GM18873 (cell line): ENCODE measurements at regions not wholly inside any gene's neighbourhood (a gene's known extent, or its start where the extent isn't known, plus 50 kb on each side); places are given as distances from the start of the nearest gene placed in this dataset.
"Not testable (repeated sequence)": the region's sequence is repeated elsewhere in the genome, so short reads cannot be mapped to it uniquely, and the experiment has no call there.

Experiments
- ATAC-seq: cut with Tn5 transposase; IDR thresholded peaks from one replicate; pipeline ENCODE4 v1.9.1; 2021; ENCODE audit warnings: mild to moderate bottlenecking, moderate library complexity, moderate number of reproducible peaks; ENCODE audit not compliant: unreplicated experiment, low FRiP score

GRCh38 chr3:75305901-75306300 is 358.2 kb upstream of the FRG2C start:
- no peak for ATAC-seq

DNA sequence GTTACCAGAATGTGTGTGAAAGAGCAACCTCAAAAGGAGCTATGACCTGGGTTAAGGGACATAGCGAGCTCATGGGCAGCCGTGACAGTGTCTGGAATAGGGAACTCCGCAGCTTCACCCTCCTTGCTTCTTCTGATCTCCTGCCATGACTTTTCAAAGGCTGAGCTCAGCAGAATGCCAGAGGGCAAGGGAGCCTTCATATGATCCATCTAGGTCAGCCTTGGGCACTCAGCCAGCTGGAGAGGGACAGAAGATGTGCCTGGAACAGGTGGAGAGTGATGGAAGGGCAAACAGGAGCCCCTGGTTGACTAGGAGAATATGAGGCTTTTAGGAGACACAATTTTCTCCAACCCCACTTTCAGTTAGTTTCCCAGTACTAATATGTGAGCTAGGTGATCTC is 352.8 kb upstream of the FRG2C start:
- not testable (repeated sequence) for ATAC-seq

GRCh38 chr3:75312469-75312868 is 351.7 kb upstream of the FRG2C start:
- not testable (repeated sequence) for ATAC-seq

DNA sequence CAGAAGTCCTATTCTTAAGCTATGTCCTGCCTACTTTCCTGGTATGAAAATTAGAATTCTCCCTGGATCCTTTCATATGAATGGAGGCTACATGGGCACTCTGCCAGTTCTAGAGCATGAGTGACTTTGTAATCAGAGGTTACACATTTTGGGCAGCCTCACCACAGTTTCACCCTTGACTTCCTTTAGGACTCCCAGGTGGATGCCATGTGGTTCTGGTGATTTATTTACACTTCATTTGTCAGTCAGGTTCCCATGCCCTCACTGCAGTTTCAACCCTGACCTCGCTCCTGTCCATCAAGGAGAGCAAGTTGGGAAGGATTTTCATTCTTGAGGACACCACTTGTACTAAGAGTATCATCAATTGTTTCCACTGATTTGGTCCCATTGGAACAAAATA is 344.4 kb upstream of the FRG2C start:
- not testable (repeated sequence) for ATAC-seq

DNA sequence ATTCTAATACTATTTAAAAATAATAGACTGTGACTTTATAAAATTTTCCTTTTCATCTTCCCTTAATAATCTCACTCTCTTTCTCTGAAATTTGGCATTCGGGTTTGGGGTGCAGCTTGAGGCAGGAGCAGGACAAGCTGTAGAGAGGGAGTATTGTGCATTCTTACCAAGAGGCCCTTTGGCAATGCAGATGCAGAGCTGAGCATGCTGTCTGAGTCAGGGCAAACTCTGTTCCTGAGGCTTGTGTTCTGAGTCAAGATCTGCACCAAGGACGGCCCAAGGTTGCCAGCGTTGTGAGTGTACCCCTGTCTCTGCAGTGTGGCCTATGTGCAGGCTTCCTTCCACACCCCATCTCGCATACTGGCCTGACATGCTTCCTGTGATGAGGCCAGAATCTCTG is 343.8 kb upstream of the FRG2C start:
- ATAC-seq = no peak

- no peak for ATAC-seq
These were observed 343.1 kb upstream of the FRG2C start for GRCh38 chr3:75321060-75321459.

DNA sequence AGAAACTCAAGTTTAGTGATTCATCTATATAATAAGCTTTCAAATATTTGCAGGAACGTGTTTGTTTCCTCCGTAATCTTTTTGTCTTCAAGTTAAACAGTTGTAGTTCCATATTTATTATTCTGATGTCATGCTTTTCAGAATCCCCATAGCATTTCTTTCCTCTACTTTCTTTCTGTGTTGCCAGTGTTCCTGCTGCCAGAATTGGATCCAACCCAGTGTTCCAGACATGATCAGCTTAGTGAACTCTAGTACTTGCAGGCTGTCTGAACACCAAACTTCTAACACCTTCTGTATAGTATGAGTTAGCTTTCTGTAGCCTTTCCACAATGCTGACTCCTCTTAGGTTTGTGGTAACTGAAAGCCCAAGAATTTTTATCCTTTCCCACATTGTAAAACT is 340.2 kb upstream of the FRG2C start:
- not testable (repeated sequence) for ATAC-seq

DNA sequence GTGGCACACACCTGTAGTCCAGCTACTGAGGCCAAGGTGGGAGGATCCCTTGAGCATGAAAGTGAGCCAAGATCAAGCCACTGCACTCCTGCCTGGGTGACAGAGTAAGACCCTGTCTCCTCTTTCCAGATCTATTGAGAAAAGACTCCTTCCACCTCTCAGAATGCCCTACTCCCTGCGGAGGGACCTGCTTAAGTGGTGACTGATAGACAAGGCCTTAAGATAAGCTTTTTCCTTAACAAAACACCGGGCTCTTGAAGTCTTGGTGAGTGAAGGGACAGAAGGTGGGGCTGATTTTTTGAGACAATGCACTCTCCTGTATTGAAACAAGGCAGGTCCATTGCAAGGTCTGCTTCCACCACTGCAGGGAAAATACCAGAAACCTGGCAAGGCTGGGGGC is 338.4 kb upstream of the FRG2C start:
- no peak for ATAC-seq

- ATAC-seq = no peak
These were observed 336.7 kb upstream of the FRG2C start for GRCh38 chr3:75327453-75327852.

DNA sequence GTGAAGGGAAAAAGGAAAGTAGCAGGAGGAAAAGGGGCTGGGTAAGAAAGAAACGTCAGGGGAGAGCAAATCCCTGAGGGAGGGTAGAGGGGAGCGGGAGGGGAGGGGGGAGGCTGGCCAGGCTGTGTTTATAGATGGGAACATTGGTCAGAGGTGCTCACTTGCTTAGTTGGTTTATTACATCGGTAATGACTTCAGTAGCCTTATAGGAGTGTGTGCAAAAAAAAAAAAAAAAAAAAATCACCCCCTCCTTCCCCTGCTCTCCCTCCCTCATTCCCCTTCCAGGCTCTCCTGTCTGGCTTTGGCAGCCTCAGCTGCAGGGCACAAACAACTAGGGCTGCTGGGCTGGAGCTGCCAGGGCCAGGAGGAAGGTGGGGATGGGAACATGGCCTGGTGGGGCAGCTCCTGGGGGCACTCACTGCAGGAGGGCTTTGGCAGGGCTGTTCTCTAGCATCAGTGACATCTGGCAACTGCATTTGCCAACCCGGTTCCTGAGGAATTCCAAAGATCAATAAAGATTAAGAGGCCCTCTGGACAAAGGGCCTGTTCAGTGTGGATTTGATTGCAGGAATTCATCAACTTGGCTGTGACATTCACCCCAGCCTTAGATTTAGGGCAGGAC is 334.5 kb upstream of the FRG2C start:
- no peak for ATAC-seq

DNA sequence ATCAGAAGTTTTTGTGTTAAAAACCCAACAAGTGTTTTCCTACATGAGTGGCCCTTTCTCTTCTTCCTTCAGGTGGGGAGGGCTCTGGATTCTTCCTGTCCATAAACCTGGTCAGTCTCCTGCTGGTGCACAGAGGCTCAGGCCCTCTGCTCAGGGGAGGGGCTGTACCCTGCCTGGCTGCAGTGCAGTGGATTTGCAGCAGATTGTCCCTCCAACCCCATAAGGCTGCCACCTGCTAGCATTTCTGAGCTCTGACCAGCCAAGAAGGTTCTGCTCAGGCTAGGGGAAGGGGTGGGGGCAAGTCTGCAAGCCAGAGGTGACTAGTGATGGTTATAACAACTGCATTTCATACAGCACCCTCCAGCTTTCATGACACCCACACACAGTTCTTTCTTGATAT is 333.7 kb upstream of the FRG2C start:
- not testable (repeated sequence) for ATAC-seq

DNA sequence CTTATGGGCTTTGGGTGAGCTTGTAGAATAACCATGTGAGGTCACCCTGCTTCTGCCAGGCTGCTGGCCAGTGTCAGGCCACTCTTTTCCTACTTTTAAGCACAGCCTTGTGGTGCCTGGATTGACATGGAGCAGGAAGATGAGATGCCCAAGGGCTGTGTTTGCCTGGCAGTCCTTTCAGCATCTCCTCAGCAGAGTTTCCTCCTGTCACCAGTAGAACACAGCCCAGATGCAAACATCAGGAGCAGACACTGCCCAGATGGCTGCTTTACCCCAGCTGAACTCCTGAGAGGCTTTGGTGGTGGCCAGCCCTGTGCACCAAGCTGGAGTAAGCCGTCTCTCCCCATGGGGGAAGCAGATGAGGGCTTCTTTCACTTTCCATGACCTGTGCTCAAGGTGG is 332.0 kb upstream of the FRG2C start:
- ATAC-seq = not testable (repeated sequence)

- no peak for ATAC-seq
These were observed 331.3 kb upstream of the FRG2C start for GRCh38 chr3:75332794-75333193.

DNA sequence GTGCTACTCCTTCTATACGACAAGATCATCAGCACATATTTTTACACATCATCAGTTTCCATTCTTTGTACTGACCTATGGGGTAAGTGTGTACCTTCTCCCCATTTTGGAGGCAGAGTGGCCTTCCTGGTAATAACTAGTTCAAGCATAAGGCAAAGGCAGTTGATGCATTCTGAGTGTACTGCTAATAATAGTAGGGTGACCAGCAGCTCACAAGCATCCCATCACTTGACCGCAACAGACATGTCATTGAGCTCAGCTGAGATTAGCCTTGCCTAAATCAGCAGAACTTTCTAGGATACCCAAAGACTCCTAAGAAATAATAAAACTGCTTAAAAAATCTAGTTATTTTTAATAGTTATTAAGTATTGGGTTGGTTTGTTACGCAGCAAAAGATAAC is 329.8 kb upstream of the FRG2C start:
- no peak for ATAC-seq

DNA sequence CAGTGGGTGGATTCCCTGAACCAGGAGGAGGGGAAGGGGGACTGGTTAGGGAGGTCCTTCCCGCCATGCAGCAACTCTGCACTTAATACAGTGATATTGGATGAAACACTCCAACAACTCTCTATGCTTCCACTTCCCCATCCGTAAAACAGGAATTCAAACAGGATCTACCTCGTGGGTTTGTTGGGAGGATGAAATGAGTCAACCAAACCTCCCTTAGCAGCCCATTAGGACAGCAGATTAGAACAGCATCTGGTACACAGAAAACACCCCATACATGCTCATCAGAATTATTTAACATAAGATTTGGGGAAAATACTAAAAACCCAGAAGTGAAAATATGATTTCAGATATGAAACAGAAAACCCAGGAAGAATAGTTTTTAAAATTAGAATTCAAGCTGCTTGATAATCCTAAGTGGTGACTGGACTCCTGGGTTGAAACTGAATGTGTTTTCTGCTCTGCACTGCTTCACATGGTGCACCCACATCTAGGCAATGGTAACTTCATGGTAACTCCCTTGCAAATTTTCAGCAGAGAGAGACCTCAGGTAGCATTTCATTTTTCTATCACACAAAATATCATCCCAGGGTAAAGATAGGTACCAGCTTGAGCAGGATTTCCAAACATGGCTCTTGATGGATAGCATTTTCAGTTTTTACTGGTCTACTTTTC is 326.8 kb upstream of the FRG2C start:
- ATAC-seq = no peak

- no peak for ATAC-seq
These were observed 325.8 kb upstream of the FRG2C start for GRCh38 chr3:75338342-75338741.

DNA sequence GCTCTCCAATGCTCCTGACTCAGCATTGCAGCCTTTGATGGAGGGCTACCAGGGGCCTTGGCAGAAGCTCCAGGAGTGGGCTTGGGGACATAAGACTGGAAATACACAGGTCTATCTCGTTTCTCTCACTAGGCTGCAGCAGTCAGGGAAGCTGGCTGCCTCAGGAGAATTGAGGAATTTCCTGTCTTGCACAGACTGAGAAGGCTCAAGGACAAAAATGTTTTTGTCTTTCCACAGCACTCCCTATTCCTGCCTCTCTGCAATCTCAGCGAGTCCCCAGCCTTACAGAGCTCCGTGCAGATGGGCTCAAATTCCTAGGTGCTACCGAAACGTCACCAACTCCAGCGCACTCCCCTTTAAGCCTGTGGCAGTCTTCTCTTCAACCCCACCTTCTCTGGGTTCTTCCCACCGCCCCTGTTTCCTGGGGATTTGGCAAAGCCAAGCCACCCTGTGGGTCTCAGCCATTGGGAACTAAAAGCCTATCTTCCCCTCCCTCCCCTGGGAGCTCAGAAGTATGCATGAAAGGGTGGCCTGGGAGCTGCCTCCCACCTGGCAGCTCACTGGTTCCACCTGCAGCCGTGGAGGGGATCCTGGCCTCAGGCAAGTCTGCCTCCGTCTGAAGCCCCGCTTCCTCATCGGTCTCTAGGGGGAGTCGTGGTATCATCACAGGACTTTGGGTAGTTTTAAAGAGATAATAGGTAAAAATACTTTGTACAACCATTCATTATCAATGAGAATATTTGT is 322.6 kb upstream of the FRG2C start:
- ATAC-seq = no peak

DNA sequence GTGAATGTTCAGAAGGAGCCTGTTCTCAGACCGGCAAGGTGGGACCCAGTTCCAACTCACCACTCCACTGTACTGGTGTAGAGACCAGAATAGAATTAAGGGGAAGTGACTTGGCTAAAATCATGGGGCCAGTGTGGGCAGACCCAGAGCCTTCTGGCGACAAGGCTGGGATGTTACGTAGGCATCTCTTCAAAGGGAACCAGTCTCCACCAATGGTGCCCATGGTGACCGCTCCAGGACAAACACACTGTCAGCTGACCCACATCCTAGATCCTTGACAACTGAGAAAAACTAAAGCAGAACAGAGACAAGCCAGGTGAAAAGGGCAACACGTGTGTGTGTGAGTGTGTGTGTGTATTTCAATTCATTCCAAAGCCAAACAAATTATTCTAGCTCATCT is 321.7 kb upstream of the FRG2C start:
- no peak for ATAC-seq

DNA sequence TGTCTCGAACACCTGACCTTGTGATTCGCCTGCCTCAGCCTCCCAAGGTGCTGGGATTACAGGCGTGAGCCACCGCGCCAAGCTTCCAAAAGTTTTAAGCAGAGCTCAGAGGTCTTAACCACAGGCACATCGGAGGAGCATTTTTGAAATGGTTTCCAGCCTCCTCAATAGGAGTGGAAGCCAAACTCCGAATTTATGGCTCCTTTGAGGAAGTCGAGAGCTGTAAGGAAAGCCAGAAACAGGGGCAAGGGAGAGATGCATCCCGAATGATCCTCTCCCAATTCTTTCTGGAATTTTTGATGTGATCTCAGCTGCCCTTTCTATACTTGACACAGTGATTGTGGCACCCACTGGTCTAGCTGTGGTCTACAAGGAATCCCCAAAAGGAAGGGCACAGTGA is 313.6 kb upstream of the FRG2C start:
- not testable (repeated sequence) for ATAC-seq

- not testable (repeated sequence) for ATAC-seq
These were observed 301.9 kb upstream of the FRG2C start for GRCh38 chr3:75362086-75362784.

DNA sequence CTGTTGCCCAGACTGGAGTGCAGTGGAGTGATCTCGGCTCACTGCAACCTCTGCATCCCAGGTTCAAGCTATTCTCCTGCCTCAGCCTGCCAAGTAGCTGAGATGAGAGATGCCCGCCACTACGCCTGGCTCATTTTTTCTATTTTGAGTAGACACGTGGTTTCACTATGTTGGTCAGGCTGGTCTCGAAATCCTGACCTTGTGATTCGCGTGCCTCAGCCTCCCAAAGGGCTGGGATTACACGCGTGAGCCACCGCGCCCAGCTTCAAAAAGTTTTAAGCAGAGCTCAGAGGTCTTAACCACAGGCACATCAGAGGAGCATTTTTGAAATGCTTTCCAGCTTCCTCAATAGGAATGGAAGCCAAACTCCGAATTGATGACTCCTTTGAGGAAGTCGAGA is 291.2 kb upstream of the FRG2C start:
- not testable (repeated sequence) for ATAC-seq
